CD14-positive monocyte (primary cell): ENCODE measurements at regions not wholly inside any gene's neighbourhood (a gene's known extent, or its start where the extent isn't known, plus 50 kb on each side); places are given as distances from the start of the nearest gene placed in this dataset.
"Not testable (repeated sequence)": the region's sequence is repeated elsewhere in the genome, so short reads cannot be mapped to it uniquely, and the experiment has no call there.

Experiments used
- DNase-seq, 3 donors: peaks; one replicate each; pipeline ENCODE4 v3.0.0-alpha.2; 2011 to 2022
- H2AFZ ChIP-seq: 2 replicates; pipeline ENCODE4 v1.6.0; 2012; ENCODE audit warnings: mild to moderate bottlenecking, low read depth, low read length, inconsistent platforms; ENCODE audit not compliant: insufficient read depth, poor library complexity, severe bottlenecking
- H3K27ac ChIP-seq, 2 donors: 1 replicate in 1 of 2; 2 replicates in 1 of 2; pipeline ENCODE4 v1.5.1; 2012 to 2013; ENCODE audit warnings: low read length in 2 of 2, control low read depth in 1 of 2, inconsistent platforms in 1 of 2, low read depth in 1 of 2, mild to moderate bottlenecking in 1 of 2
- H3K27me3 ChIP-seq, 2 donors: one replicate each; pipeline versions ENCODE4 v1.6.0 to v1.6.1; 2011 to 2013; ENCODE audit warnings: low read length in 2 of 2; ENCODE audit not compliant: control insufficient read depth in 2 of 2, insufficient read depth in 2 of 2
- H3K36me3 ChIP-seq, 2 donors: replicated peaks in 1 of 2; 1 replicate in 1 of 2; 2 replicates in 1 of 2; pipeline versions ENCODE4 v1.5.1 to v1.6.1; 2012 to 2013; ENCODE audit warnings: low read length in 2 of 2, control low read depth in 1 of 2, inconsistent platforms in 1 of 2, mild to moderate bottlenecking in 1 of 2; ENCODE audit not compliant: insufficient read depth in 2 of 2, control insufficient read depth in 1 of 2
- H3K4me1 ChIP-seq, 2 donors: 1 replicate in 1 of 2; 2 replicates in 1 of 2; pipeline versions ENCODE4 v1.5.1 to v1.6.1; 2012 to 2013; ENCODE audit warnings: low read length in 2 of 2, control low read depth in 1 of 2, inconsistent platforms in 1 of 2, mild to moderate bottlenecking in 1 of 2, moderate library complexity in 1 of 2; ENCODE audit not compliant: insufficient read depth in 2 of 2, control insufficient read depth in 1 of 2
- H3K4me2 ChIP-seq: replicated peaks from 2 replicates; pipeline ENCODE3; 2012; ENCODE audit warnings: low read length, moderate library complexity, mild to moderate bottlenecking; ENCODE audit not compliant: poor library complexity, severe bottlenecking; ENCODE audit errors: extremely low read depth
- H3K4me3 ChIP-seq, 3 experiments: fragments of 200-600 bp in 1 of 3; sonication (generic) in 1 of 3; replicated peaks in 1 of 3; 1 replicate in 2 of 3; 2 replicates in 1 of 3; pipeline ENCODE4 v1.5.1; 2011 to 2013; ENCODE audit warnings: low read length in 3 of 3, mild to moderate bottlenecking in 3 of 3, control low read depth in 2 of 3, low read depth in 2 of 3, inconsistent platforms in 1 of 3, moderate library complexity in 1 of 3
- H3K79me2 ChIP-seq: 2 replicates; pipeline ENCODE4 v1.6.0; 2012; ENCODE audit warnings: mild to moderate bottlenecking, control low read depth, inconsistent platforms, low read length, moderate library complexity; ENCODE audit not compliant: insufficient read depth
- H3K9ac ChIP-seq: 2 replicates; pipeline ENCODE4 v1.6.0; 2017; ENCODE audit warnings: low read length, mild to moderate bottlenecking; ENCODE audit not compliant: insufficient read depth, poor library complexity, severe bottlenecking
- H3K9me3 ChIP-seq, 2 donors: replicated peaks in 1 of 2; 1 replicate in 1 of 2; 2 replicates in 1 of 2; pipeline versions ENCODE4 v1.5.1 to v1.6.1; 2012 to 2013; ENCODE audit warnings: low read length in 2 of 2, control low read depth in 1 of 2; ENCODE audit not compliant: control insufficient read depth in 1 of 2, insufficient read depth in 1 of 2
- H4K20me1 ChIP-seq: 2 replicates; pipeline ENCODE4 v1.6.0; 2012; ENCODE audit warnings: mild to moderate bottlenecking, low read length, control low read depth, moderate library complexity; ENCODE audit not compliant: insufficient read depth
- H3K27ac Mint-ChIP-seq, 7 donors: one replicate each; pipeline ENCODE4 v1.8.0; 2020; ENCODE audit warnings: mild to moderate bottlenecking in 7 of 7, mixed read lengths in 7 of 7, moderate library complexity in 6 of 7, inconsistent platforms in 2 of 7
- H3K27me3 Mint-ChIP-seq, 3 donors: one replicate each; pipeline ENCODE4 v1.8.0; 2021 to 2022; ENCODE audit warnings: low read depth in 3 of 3, mild to moderate bottlenecking in 3 of 3, mixed read lengths in 3 of 3, moderate library complexity in 3 of 3, inconsistent platforms in 1 of 3
- H3K36me3 Mint-ChIP-seq, 2 donors: one replicate each; pipeline ENCODE4 v1.8.0; 2020; ENCODE audit warnings: mixed read lengths in 2 of 2, inconsistent platforms in 1 of 2, mild to moderate bottlenecking in 1 of 2
- H3K4me1 Mint-ChIP-seq: one replicate; pipeline ENCODE4 v1.8.0; 2020; ENCODE audit warnings: mild to moderate bottlenecking, mixed read lengths
- H3K4me3 Mint-ChIP-seq, 2 donors: one replicate each; pipeline ENCODE4 v1.8.0; 2020; ENCODE audit warnings: mild to moderate bottlenecking in 2 of 2, mixed read lengths in 2 of 2, moderate library complexity in 1 of 2
- H3K9me3 Mint-ChIP-seq, 7 donors: one replicate each; pipeline ENCODE4 v1.8.0; 2020 to 2022; ENCODE audit warnings: mixed read lengths in 7 of 7, mild to moderate bottlenecking in 6 of 7, moderate library complexity in 6 of 7, inconsistent platforms in 2 of 7
- CTCF ChIP-seq: fragments of 200-600 bp; IDR thresholded peaks from one replicate; pipeline ENCODE4 v1.8.0; 2022; ENCODE audit warnings: antibody characterized with exemption, mild to moderate bottlenecking
- WGBS: methylation state at CpG from one replicate; pipeline ENCODE4 v1.1.5; 2013; ENCODE audit warnings: missing lambda C conversion rate; ENCODE audit not compliant: insufficient coverage; 5-methylcytosine and 5-hydroxymethylcytosine counted together
- intact Hi-C, 2 donors: fragments of 100-400 bp; cut with micrococcal nuclease; formaldehyde crosslinking; loops; one replicate each; pipeline versions ENCODE4 v1.15.0 to v1.15.1; 2023

DNA sequence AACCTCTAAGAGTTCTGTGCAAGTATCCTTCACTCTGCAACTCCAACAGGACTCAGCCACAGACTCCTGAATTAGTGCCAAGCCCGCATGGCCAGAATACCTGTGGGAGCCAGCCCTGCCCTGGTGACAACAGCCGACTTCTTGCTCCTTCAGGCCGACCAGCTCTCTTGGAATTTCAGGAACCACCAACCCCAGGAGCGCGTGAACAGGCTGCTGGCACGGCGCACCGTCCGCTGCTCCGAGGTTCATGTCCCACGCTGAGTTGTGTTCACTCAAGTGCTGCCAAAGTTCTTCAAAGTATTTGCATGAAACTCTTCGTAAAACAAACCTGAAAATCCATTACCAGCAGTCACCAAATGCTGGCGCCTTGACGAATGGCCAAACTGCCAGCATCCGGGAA is 232.8 kb downstream of the NR2F1-AS1 start:
- Histone ChIP-seq H3K36me3 (no peaks in the 10 kb centered on the region), H4K20me1 (no peaks in the 10 kb centered on the region), H3K4me3 (no peak overlapping the region), H3K27me3 (no peaks in the 10 kb centered on the region), H3K9me3 (peaks cover 21 to 24% of the 10 kb centered on the region in 2 donors), H3K4me2 (no peak overlapping the region), H3K4me1 (no peaks in the 10 kb centered on the region), H3K79me2 (no peaks in the 10 kb centered on the region), H3K27ac (no peak overlapping the region), H3K9ac (no peak overlapping the region), H2AFZ (no peak overlapping the region)
- Mint-ChIP-seq H3K4me3 (no peak overlapping the region), H3K36me3 (no peaks in the 10 kb centered on the region), H3K9me3 (peaks cover 5 to 21% (median 14%) of the 10 kb centered on the region in 7 donors), H3K27me3 (peaks cover 0 to 2% (median 0%) of the 10 kb centered on the region in 3 donors), H3K27ac (no peak overlapping the region), H3K4me1 (no peaks in the 10 kb centered on the region)
- intact Hi-C loops: no loop called here
- 92% methylated on average over 13 of the region's 15 CpGs for WGBS
- no peak for TF ChIP-seq CTCF
- DNase-seq: no peak

DNA sequence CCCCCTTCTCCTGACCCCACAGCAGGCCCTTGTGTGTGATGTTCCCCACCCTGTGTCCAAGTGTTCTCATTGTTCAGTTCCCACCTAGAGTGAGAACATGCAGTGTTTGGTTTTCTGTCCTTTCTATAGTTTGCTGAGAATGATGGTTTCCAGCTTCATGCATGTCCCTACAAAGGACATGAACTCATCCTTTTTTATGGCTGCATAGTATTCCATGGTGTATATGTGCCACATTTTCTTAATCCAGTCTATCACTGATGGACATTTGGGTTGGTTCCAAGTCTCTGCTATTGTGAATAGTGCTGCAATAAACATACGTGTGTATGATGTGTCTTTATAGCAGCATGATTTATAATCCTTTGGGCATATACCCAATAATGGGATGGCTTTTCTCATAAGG is 234.2 kb downstream of the NR2F1-AS1 start:
- H3K4me3 ChIP-seq, H3K36me3 Mint-ChIP-seq, H3K27me3 ChIP-seq, H3K4me2 ChIP-seq, H3K79me2 ChIP-seq, H4K20me1 ChIP-seq, H3K9ac ChIP-seq, H3K27ac Mint-ChIP-seq, H3K27ac ChIP-seq, H3K36me3 ChIP-seq, DNase-seq, H3K27me3 Mint-ChIP-seq, H3K4me1 ChIP-seq, H3K4me1 Mint-ChIP-seq, H3K4me3 Mint-ChIP-seq, intact Hi-C loops, H2AFZ ChIP-seq: not testable (repeated sequence)
- peaks cover 21 to 32% of the 10 kb centered on the region in 2 donors for H3K9me3 ChIP-seq
- WGBS: no CpG with 5 or more reads among the region's 1 CpG
- H3K9me3 Mint-ChIP-seq: peaks cover 6 to 20% (median 15%) of the 10 kb centered on the region in 7 donors
